HG02798 (cell line): ENCODE measurements at regions not wholly inside any gene's neighbourhood (a gene's known extent, or its start where the extent isn't known, plus 50 kb on each side); places are given as distances from the start of the nearest gene placed in this dataset.

ENCODE experiments used
- ATAC-seq: cut with Tn5 transposase; IDR thresholded peaks from one replicate; pipeline ENCODE4 v1.9.1; 2021; ENCODE audit warnings: mild to moderate bottlenecking; ENCODE audit not compliant: unreplicated experiment, poor library complexity

DNA sequence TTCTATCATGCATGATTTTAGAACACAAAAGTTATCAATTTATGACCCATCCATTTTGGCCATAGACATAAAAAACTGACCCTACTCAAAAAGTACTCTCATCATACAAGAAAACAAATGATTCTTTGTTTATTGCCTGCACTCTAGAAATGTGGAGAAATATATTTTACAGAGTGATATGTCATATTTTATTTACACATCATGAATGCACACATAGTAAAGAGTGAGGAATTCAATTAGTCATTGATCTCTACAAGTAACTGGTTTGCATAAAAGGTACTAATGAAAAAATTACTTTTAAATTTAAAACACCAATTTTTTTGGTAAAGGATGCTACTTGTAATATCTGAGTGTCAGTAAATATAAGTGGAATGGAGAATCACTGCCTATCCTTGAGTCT lies 242.5 kb upstream of the FAT4 start:
- no peak for ATAC-seq

DNA sequence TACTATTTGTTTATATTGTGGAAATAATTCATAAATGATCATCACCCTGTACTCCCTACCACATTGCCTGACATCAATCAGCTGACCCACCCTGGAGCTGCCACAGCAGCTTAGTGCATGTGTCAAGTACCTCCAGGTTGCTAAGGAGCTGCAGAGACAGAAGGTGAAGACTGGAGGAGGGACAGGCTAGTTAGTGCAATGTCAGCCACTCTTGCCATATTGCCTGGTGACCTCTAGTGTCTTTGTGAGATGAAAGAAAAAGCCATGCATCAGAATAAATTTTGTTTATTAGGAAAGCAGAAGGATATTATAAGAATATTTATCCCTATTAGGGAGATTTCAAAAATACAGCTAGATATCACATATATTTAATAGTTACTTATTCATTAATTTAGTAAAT lies 243.9 kb upstream of the FAT4 start:
- ATAC-seq = no peak

DNA sequence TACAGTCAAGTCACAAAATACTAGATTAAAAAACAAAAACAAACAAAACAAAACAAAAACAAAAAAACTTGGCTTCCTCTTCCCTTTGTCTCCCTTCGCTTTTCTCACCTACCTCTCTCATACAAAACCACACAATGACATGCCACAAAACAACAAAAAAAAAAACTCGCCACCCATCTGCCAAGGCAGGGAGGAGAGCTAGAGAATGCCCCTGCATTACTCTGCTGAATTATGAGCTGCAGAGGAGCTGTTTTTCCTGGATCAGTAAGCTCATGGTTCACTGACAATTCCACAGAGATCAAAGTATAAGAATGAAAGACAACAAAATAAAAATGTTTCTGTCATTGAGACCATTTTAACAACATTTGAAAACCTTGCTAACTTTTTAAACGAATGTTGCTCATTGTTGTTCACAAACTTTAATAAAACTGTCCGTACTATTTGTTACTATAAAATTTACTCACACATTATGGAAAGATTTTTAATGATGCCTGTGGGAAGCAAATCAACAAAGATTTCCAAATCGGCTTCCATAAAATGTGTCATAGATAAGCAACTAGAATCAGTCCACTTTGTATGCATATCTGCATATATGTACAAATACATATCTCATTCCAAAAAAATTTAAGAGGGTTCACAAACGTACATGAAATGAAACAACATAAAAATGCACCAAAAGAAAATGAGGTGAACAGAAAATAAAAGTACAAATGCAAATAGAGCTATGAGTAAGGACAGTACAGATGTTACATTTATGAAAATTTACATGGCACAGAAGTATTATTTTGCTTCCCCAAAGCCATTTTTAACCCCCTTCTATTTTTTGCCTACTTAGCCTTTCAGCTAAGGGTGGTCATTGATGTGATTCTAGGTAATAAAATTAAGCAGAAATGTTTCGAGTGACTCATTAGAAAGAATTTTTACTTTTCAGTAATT lies 252.4 kb upstream of the FAT4 start:
- no peak for ATAC-seq

DNA sequence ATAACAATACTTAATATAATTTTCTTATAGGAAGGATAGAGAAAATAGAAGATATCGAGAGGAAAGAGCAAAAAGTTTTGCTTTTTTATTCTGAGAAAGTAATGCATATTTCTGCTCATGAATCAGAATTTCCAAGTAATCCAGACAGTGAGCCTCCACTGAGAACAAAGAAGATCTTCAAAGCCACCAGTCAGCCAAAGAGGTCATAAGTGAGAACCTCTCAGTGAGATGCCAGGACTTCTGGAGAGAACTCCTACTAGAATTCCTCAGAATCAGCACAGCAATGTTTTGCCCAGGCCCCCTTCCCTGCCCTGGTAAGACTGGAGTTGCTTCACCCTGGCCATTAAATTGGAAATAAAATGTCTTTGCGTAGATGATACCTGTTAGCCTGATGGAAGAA lies 254.4 kb upstream of the FAT4 start:
- no peak for ATAC-seq

DNA sequence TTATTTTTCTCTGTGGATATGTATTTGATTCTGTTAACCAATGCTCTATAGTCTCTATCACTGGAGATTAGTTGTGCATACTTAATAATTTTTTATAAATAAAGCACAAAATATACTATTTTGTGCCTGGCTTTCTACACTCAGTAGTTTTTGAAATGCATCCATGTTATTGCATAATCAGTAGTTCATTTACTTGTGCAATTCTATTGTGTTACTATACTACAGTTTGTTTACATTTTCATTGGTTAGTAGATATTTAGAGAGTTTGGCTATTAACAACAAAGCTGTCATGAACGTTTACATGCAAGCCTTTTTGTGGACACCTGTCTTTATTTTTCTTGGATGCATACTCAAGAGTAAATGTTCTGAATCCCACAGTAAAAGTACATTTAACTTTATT lies 265.0 kb upstream of the FAT4 start:
- ATAC-seq = no peak

DNA sequence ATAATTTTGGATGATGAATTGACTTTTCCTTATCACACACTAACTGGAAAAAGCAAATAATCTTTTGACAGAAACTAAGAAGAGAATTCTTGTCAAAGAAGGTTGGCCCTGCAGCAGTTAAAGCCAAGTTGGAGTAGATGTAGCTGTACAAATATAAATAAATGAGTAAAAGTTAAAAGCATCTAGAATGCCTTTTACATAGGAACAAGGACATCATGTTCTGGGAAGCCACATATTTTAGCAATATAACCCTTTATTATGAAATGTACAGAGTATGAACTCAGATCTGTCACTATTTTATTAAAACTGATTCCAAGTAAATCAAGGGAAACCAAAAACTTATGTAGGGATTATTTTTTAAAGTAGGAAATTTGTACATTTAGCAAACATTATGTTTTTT lies 269.4 kb upstream of the FAT4 start:
- ATAC-seq = no peak

DNA sequence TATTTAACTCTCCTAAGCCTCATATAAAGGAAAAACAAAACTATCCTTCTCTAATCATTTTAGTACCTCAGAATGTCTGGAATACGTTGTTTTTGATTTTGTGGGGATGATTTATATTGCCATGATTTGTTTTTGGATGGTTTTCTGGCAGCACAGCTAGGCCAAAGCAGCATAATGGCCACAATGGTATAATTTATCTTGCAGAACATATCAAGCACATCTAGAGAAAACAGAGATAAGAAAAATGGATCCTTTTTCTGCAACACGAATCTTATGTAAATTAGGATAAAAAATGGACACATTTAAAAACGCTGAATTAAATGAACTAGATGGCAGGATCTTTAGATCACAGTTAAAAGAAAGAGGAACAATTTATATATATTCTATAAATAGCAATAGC lies 269.9 kb upstream of the FAT4 start:
- ATAC-seq = no peak

DNA sequence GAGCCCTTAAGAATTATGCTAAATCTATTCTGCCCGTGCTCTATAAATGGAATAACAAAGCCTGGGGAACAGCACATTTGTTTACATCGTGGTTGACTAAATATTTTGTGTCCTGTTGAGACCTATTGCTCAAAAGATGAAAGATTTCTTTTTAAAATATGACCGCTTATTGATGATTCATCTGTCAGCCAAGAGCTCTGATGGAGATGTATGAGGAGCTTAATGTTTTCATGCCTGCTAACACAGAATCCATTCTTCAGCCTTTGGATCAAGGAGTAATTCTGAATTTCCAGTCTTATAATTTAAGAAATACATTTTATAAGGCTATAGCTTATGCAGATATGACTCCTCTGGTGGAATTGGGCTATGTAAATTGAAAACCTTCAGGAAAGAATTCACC lies 271.3 kb upstream of the FAT4 start:
- ATAC-seq = no peak

DNA sequence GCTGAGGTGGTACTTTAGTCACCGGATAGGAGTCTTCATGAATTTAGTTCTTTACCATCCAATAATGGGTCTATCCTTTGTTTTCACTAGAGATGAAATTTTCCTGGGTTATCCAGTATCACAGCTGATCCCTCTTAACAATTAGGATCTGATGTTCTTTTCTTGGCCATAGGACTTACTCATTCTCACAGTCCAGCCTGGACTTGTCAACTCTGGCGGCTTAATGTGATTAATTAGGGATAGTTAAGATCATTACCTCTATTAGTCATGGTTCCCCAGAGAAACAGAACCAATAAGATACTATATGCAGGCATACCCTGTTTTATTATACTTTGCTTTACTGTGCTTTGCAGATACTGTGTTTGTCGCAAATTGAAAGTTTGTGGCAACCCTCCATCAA lies 272.7 kb upstream of the FAT4 start:
- ATAC-seq = no peak

DNA sequence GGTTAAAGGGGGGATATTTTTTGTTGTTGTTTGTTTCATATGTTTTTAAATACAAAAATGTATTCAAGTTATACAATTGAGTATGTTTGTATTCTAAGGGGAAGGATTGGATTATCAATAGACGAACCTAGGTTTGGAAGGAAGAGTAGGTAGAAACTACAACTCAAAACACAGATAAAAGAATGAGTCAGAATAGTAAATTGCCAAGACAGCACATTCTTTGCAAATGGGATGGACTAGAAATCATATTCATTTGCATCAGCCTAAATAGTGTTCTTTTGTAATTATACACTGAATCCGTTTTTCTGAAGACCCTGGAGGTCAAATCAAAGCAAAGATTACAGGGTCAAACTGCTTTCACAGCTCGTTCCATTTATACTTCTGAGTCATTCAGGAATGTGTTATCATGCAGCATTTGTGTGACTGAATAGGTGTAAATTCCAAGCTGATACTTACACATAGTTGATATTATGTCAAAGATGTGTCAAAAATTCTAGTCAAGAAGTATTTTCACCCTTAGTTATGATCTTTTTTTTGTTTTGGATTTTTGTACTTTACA lies 273.3 kb upstream of the FAT4 start:
- no peak for ATAC-seq

DNA sequence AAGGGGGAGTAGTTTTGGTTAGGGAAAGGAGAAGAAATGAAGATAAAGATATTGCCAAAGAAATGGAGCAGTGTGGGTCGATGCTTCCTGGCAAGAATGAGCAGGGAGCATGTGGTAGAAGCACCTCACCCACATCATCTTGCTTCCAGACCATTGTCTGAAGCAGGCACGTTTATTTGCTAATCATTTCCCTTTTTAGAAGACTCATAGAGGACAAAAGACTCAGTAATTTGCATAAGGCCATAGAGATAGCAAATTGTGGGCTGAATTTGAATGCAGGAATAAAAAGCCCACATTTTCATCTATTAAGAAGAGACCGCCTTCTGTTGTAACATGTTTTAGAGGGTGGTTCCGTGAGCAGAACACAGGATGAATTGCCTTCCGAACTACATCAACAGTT lies 275.2 kb upstream of the FAT4 start:
- no peak for ATAC-seq

DNA sequence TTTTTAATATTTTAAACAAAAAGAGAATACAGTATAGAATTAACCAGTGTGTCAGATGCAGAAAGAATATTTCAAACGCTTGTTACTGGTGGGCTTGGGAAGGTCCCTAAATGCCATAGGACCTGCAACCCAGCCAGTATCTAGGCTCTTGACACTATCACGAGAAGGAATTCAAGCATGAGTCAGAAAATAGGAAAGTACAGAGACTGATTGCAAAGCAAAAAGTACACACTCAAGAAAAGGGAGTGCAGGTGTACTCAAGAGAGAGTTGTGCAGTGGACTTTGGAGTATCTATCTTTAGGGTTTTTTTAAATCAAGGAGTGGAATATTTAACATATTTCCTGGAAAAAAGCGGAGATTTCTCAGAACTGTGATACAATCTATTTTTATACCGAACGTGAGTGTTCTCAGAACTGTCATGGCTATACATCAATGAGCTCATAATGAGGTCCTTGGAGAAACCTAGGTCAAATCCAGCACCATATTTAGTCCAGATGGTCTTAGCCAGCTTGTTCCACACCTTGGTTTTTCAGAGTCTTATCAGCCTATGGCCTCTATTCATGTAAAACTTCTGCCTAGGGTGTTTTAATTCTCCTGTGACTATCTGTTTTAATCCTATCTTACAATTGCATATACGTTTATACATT lies 291.8 kb upstream of the FAT4 start:
- no peak for ATAC-seq

DNA sequence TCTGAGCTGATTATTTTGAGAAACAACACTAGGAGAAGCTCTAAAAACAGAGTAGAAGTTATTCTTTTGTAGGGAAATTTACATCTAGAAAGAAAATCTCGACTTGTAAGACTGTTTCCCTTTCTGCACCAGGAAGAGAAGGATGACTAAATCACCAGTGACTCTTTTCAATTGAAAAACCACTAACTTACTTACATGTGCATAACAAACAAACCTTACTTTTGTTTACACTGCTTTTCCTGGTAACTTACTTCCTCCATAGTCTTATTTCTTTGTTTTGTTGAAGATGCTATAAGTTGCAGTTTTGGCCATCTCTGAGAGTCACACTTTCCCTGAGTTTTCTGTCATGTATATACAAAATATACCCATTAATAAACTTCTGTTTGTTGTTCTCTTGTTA lies 293.6 kb upstream of the FAT4 start:
- no peak for ATAC-seq

DNA sequence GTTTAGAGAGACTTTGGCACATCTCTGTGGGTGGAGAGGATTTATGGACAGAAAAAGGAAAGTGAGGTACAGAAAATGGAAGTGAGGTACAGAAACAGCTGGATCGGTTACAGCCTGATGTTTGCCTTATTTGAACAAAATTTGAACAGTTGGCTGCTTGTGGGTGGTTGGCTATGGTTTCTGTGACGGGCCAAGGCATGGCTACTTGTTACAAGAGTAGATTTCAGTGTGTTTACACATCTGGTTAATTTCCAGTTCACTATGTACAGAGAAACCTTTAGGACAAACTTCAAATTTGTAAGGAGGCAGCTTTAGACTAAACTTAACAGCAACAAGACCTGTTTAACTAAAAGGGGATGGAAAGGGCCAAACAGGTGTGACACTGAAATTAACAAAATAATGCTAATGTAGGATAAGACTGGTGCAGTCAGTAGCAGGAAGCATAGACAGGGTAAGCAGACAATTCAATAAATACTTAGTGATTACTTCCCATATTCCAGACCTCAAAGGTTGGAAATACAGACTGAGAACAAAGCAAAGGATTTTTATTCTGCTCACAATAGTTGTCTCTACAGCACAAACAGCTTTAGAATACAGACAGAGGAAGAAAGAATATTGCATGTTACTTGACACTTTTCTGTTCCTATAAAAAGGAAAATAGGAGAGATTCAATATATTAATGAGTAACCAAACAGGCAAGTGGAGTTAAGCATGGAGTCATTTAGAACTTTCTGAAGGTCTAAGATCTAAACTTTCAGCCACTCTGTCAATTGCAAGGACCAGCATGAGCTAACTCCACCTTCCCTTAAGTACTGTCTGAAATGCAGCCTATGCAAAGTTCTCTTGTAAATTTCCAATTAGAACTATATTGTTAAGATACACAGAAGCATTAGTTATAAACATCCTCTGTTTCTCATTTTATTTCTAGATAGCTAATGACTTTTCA lies 294.4 kb upstream of the FAT4 start:
- no peak for ATAC-seq

DNA sequence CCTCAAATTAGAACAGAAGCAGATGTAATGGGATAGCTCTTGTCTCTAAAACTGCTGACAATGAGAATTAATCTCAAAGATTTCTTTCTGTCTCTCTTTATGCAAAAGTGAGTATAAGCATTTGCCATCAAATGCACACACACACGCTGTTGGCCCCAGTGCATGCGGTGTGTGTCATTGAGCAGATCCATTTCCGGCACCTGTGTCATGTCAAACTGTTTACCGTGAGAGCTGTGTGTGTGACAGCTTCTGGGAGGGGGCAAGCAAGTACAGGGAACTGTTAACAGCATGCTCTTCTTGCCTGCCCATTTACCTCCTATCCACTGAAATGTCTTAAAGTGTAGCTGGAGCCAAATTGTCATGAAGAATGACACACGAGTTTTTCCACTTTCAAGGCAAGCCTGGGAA lies 297.9 kb upstream of the FAT4 start:
- ATAC-seq = no peak

DNA sequence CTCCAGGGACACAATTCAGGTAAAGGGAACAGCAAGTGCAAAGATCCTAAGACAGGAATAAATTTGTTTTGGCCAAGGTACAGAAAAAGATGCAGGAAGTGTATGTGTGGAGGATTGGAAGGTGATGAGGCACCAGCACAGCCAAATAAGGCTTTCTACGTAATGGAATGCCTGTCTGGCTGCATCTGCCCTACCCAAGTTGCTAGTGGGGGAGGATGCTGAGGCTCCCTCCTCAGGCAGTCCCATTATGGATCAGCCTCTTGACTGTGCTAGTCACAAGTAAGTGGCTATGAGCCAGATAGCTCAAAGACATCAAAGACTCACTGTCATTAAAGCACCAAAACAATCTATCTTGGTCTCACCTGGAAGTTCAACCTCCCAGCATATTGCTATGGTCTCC lies 300.9 kb upstream of the FAT4 start:
- no peak for ATAC-seq

DNA sequence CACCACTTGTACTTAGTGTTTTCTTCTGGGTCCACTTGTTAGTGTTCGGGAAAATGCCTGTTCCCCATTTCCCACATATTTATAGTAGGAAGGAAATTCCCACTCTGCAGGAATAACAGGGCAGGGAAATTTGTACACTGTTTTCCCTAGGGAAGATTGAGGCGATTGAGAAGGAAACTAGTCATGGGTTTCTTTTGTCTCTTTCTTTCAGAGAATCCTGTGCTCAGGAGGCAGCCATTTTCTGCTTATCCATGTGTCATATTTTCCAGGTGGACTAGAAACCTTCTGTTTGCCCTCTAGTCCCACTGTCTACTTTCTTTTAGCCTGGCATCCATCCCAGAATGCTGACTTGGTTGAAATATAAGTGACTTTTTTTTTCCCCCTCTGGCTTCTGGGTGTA lies 299.1 kb upstream of the ANKRD50 start:
- ATAC-seq = no peak

DNA sequence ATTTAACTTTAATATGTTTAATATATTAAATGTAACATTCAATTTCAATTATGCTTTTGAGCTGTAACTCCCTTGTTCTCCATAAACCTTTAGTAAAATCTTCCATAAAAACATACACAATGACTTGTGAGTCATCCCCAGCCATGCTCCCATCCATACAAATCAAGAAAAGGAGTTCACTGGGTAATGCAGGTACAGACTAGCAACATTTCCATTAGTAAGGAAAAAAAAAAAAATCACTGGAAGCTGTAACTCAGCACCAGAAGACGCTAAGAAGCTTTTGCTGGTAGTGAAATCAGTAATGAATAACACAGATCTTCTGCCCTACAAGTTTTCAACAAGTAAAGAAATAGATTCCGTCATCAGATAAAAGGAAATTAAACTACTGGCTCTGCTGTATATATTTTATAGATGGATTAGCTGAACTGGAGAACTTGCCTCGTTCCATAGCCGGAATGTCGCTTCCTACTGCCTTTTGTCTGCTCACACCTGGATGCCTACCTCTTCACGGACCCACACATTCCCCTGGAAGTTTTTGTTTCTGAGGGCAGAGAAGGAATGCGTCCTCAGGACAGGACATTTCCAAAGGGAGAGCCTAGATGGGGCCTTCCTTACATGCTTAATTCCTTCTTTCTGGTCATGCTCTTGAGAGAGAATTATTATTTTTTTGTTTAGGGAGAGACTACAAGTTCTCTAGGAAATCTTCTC lies 298.4 kb upstream of the ANKRD50 start:
- no peak for ATAC-seq

DNA sequence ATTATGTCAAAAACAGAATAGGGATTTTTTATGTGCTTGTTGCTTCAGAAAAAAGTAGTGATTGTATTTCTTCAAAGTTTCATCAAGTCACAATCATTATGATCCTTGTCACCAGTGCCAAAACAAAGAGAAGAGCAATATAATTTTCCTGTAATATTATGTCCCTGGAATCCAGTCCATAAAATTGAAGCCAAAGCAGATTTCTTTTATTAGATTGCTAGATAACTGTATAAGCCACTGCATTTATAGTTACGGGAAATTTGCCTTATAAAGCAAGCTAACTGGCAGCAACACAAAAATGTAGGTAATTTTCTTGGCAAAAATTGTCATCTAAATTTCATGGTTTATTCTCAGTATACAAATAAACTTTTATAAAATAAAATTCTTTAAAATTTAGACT lies 296.1 kb upstream of the ANKRD50 start:
- no peak for ATAC-seq

DNA sequence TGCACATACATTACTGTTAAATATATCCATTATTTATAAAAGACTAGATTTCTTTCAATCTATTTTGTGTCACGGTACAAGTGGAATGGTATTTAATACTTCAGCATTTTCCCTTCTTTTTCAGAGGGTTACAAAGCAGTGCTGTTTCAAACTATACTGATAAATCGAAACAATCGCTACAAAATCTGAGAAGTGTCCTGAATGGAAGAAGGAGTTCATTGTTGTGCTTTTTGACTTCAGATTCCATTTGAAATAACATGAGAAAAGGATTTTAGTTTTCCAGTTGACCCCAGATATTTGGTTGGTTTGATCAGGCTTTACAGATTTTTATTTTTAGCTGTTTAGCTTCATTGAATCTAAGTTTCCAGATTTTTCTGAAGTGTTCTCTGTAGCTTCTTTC lies 292.1 kb upstream of the ANKRD50 start:
- no peak for ATAC-seq
